Endothelial cell of hepatic sinusoid (primary cell): ENCODE measurements at regions not wholly inside any gene's neighbourhood (a gene's known extent, or its start where the extent isn't known, plus 50 kb on each side); places are given as distances from the start of the nearest gene placed in this dataset.
"Not testable (repeated sequence)": the region's sequence is repeated elsewhere in the genome, so short reads cannot be mapped to it uniquely, and the experiment has no call there.

Experiments used
- in situ Hi-C: cut with HindIII; loops from 2 replicates; pipeline ENCODE4 v1.10.0; 2017; ENCODE audit warnings: low sequenced_read_pairs

DNA sequence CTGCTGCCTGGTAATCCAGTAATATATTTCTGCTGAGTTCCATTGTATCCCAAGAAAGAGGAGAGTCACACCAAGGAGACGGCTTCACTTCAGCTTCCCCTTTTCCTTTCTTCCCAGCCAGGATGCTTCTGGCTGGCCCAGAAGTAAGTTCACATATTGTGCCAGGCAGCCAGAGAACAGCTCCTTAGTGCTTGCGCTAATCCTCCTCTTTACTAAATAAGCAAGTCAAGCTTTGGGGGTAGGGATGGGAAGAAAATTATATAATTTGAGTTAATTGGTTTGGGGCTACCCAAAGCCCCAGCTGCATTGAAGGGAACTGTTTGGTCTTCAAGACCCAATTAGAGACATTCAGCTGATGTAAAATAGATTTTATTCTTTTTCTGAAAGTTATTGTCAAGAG lies 218.8 kb upstream of the HES1 start:
- in situ Hi-C loops = loop anchor here (5.0 to 10.0 kb wide), 4 partner anchors 58 to 112 kb away; no protein-coding TSS in a partner anchor

DNA sequence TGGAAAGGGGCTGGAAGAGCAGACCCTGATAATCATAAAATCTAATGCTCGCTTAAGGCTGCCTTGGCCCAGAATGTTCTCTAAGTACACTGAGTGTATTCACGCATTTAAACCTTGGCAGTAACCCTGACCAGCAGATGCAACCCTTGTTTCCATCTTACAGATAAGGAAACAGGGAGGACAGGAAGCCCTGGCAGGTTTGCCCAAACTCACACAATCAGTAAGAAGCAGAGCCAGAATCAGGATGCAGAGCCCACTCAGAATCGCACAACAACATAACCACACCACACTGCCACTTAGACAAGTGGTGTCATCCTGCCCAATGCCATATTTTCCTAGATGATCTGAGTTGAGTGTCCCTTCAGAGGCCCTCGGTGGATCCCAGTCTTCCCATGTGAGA lies 214.5 kb upstream of the HES1 start:
- in situ Hi-C loops = no loop called here

DNA sequence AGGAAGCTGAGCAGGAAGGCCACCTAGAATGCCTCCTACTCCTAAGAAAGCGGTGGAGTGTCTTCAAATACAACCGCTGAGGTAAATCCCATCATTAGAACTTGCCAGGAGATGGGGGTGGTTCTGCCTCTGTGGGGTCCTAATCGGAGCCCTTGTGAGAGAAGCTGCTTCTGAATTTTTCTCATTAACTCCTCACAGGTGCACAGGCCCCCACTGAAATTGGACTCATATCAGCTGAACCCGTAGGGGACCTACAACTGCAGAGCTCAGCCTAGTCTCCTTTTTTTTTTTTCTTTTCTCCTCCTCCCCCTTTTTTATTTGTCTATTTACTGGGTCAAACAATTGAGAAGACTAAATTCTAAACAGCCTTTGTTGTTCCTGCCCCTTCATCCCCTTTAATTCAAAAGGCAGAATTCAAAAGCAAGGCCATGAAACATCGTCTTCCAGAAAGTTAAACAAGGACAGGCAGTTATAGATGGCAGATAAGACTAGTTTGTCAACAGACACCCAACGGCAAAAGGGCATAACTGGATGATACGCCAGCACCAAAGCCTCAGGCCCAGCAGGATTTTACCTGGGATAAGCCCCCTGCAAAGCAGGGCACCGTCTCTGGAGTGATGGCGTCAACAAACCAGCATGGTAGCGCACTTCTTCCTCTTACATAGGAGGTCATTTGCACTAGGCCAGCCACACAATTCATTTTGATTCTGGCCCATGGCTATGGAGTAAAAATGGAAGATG lies 213.7 kb upstream of the HES1 start:
- in situ Hi-C loops = no loop called here

DNA sequence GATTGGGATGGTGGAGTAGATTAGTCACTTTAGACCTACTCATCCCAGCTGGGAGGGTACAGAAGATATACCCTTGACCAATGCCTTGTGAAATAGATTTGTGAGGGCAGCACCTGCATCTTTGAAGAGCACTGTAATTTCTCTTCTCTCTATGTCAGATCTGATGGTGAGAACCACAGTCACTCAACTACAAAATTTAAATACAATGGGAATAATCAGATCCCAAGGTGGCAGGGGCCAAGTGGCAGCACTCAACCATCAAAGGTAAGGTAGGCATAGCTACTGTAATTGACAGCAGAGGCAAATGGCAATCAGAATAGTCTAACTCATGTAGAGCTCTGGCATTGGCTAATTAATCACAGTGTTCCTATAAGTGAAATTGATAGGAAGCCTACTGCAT lies 212.0 kb upstream of the HES1 start:
- in situ Hi-C loops = not testable (repeated sequence)

DNA sequence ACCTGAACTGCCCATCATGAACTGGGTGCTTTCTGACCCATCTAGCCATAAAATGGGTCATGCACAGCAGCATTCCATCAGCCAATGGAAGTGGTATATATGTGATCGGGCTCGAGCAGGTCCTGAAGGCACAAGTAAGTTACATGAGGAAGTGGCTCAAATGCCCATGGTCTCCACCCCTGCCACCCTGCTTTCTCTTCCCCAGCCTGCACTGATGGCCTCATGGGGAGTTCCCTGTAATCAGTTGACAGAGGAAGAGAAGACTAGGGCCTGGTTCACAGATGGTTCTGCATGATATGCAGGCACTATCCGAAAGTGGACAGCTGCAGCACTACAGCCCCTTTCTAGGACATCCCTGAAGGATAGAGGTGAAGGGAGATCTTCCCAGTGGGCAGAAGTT lies 209.9 kb upstream of the HES1 start:
- in situ Hi-C loops = not testable (repeated sequence)

DNA sequence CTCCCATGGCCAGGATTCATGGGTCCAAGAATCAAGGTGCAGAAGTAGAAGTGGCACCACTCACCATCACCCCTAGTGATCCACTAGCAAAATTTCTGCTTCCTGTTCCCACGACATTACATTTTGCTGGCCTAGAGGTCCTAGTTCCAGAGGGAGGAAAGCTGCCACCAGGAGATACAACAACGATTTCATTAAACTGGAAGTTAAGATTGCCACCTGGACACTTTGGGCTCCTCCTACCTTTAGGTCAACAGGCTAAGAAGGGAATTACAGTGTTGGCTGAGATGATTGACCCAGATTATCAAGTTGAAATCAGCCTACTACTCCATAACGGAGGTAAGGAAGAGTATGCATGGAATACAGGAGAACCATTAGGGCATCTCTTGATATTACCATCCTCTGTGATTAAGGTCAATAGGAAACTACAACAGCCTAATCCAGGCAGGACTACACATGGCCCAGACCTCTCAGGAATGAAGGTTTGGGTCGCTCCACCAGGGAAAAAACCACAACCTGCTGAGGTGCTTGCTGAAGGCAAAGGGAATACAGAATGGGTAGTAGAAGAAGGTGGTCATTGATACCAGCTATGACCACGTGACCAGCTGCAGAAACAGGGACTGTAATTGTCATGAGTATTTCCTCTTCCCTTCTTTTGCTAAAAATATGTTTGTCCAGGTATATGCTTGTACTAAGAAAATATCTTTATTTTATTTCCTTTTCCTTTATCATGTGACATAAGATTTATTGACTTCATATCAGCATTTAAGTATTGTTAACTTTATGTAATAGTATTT lies 208.3 kb upstream of the HES1 start:
- in situ Hi-C loops = not testable (repeated sequence)

DNA sequence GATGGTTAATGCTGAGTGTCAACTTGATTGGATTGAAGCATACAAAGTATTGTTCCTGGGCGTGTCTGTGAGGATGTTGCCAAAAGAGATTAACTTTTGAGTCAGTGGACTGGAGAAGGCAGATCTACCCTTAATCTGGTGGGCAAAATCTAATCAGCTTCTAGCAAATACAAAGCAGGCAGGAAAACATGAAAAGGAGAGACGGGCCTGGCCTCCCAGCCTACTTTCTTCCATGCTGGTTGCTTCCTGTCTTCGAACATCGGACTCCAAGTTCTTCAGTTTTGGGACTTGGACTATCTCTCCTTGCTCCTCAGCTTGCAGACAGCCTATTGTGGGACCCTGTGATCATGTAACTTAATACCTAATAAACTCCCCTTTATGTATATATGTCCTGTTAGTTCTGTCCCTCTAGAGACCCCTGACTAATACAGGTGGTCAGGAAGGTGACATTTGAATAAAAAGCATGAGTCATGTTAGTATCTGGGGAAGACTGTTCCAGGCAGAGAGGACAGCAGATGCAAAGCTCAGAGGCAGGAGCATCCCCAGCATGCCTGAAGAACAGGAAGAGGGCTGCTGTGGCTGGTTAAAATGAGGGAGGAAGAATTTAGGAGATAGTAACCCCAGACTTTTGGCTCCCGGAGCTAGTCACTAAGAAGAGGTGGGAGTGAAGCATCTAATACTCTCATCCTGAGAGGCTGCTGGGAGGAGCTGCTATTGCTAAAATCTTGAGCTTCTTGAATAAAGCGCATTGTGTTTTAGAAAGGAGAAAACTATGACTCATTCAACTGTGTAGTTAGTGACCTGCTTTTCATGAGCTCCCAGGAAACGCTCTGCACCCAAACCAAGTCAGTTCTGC lies 207.4 kb upstream of the HES1 start:
- in situ Hi-C loops = no loop called here

DNA sequence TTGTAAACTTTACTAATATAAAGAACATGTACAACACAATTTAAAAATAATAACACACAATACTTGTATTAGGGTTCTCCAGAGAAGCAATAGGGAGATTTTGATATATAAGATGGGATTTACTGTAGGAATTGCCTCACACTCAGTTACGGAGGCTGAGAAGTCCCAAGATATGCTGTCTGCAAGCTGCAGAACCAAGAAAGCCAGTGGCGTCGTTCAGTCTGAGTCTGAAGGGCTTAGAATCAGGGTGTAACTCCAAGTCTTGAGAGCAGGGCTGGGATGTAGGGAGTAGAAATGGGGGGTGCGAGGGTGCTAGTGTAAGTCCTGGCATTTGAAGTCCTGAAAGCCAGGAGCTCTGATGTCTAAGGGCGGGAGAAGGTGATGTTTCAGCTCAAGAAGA lies 206.6 kb upstream of the HES1 start:
- in situ Hi-C loops = no loop called here

DNA sequence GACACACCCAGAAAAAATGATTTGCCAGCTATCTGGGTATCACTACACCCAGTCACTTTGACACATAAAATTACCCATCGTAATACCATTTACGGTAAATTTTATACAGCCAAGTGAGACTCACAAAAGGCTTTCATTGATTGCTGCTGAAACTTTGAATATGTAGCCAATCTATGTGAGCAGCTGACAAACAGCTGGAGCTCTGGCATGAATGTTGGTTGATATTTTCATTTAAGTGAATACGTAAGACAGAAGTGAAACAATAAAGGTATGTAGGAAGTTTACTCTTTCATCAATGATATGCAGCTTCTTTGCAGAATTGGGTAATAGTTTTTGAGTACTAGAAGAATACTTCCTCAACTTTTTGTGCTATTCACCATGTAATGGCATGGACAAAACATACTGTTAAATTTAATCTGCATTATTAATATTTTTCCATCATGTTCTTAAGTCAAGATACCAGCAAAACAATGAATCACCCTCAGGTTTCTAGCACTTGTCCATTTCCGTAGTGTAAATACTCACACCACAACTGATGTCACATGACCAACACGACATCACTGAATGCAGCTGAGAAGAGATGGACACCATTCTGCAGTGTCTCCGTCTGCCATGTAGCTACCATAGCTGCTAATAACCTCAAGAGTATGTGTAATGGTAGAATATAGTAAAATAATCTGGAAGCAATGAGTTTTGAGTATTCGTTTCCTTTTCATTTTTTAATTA lies 205.9 kb upstream of the HES1 start:
- in situ Hi-C loops = loop anchor here (5.0 kb wide), 1 partner anchor 68 kb away; no protein-coding TSS in a partner anchor

DNA sequence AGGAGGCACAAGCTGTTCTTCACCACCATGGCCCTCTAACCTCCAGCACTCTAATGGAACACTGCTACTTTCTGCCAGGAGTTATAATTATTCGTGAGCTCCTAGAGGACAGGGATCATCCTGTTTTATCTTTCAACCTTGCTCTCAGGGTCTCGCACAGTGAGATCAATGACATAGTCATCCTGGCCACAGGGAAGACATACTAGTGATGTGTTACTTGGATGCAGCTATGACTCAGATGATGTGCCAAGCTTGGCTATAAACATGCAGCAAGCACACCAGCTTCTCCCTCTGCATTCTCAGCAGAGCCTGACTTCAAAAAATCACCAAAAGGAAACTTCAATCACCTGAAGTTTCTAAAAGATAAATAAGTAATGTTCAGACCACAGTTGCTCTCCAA lies 203.8 kb upstream of the HES1 start:
- in situ Hi-C loops = loop anchor here (5.0 kb wide), 1 partner anchor 70 kb away; no protein-coding TSS in a partner anchor

DNA sequence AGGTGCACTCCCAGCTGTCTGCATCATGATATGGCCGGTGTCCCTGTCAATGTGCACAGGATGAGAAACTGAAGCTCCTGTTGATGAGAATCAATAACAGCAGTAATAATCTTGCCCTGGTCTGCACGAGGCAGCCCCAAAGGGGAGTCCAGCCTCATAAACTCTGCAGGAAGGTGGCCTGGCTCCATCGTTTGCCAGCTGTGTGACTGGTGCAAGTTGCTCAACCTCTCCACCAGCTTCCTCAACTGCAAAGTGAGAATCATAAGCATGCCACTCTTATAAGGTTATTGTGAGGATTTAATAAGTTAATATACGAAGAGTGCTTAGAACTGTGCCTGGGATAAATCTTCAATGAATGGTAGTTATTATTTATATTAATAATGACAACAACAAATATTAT lies 203.4 kb upstream of the HES1 start:
- in situ Hi-C loops = loop anchor here (5.0 kb wide), 1 partner anchor 70 kb away; no protein-coding TSS in a partner anchor

DNA sequence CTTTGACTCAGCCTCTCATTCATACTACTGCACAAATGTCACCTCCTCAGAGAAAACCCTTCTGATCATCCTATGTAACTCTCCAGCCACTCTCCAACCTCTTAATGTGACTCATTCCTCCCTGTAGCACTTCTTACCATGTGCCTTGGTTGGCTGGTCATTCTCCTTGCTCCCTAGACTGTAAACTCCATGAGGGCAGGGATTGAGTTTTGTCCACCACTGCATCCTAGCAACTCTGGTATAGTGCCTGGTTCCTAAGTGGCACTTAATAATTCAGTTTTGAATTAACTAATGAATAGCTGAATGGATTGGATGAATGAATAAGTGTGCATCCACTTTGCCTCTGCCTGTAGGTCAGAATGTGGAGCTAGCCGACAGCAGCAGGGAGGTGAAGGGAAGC lies 202.5 kb upstream of the HES1 start:
- in situ Hi-C loops = loop anchor here (5.0 kb wide), 1 partner anchor 71 kb away; no protein-coding TSS in a partner anchor

DNA sequence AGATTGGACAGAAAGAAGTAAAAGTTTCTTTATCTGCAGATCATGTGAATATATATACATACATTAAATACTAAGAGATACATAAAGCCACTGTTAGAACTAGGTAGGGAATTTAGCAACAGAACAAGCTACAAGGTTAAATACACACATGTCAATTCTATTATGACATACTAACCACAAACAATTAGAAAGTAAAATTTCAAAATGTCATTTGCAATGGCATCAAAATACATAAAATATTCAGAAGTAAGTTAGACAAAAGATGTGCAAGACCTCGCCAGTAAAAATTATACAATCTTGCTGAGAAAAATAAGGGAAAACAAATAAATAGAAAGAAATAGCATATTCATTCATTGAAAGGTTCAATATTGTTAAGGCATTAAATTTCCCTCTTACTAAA lies 200.0 kb upstream of the HES1 start:
- in situ Hi-C loops = no loop called here

DNA sequence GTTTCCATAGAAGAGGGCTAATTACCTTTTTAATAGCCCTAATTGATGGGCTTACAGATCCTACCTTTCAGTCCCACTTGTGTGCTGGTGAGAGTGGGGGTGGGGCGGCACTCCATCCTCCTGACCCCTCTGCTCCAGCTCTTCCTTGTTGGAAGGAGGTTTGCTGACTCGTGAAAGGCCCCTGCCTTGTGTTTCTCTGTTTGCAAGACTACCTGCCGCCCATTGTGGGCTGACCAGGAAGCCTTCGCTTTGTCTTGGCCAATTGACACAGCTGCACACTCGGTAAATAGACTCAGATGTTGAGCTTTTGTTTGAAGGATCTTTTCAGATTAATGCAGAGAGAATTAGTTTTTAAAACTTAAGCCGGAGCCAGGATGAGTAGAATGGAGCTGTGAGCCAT lies 197.3 kb upstream of the HES1 start:
- in situ Hi-C loops = no loop called here

DNA sequence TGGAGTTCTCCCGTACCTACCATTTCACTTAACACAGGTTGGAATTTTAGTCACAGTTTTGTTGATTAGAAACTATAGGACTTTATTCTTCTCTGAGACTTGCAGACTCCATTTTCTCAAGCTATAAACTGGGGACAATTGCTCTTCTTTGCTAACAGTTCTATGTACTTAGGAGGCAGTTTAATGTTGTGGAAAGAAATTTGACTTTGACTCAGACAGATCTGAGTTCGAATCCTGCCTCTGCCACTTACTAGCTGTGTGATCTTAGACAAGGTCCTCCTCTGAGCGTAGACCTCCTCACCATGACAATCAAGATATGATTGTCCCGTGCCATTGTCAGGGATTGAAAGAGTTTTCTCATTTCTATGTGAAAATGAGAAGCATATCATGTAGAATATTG lies 196.4 kb upstream of the HES1 start:
- in situ Hi-C loops = no loop called here

DNA sequence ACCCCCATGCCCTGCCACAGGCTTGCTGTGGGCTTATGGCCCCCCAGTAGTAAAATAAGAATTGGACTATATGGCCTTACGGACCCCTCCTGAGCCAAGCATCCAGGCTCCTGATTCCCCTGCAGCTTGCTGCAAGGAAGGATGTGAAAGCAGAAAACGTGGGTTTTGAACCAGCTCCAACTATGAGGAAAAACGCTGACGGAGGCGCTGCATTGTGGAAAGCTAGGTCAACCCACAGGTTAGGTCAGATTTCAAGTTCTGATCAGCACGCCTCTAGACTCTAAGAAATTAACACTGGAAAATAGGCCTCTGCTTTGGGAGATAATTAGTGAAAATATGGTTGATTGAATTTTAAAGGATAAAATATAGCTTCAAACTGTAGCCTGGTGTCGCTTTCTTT lies 195.4 kb upstream of the HES1 start:
- in situ Hi-C loops = no loop called here

DNA sequence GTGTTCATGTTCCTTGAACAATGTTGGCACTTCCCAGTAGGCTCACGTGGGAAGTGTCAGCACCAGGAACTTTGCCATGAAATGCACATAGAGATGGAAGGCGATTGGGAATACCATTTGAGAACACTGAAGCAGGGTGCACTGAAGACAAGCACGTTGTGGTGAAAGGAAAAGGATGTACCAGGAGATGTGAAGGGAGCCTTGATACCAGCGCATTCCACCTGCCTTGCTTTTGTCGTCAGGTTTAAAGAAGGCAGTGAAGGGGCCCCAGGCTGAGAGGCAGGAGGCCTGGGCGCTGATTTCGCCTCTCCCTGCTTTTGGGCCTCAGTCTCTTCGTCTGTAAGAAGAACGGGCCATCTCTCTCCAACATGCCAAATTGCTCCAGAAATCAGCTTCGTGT lies 194.5 kb upstream of the HES1 start:
- in situ Hi-C loops = no loop called here

DNA sequence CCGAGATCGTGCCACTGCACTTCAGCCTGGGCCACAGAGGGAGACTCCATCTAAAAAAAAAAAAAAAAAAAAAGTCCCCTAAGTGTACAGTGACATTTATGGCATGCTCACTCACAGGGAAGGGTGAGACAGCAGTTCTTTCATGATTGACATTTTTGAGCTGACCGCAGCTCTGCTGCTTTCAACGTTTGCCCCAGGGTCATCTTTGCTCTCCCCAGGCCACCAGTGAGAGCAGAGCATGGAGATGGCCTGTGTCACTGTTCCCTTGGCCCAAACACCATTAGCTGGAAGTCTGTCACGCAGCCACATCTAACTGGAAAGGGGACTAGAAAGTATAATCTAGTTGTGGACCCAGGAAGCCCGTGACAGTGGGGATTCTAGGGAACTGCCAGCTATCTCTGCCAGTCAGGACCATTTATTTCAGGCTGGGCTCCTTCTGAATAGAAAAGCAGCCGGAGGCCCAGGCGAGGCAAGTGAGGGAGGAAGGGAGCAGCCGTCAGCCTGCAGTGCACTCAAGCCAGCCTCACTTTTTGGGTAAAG lies 193.4 kb upstream of the HES1 start:
- in situ Hi-C loops = no loop called here

DNA sequence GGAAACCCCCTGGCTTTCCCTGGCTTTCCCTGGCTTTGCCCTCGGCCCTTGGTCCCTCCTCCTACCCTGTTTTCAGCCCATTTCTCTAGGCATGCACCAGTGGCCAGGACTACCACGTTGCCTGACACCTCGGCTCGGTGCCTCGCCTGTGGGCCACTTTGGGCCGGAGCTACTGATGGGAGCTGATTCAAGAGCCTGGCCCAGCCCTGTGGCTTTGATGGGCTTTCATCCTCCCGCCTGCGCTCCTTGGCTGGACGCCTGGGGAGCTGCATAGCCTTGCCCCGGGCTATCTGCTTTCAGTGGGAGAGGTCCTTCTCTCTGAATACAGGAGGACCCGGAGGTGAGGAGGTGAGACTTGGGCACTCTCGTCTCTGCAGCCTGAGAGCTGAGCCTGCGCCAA lies 192.7 kb upstream of the HES1 start:
- in situ Hi-C loops = no loop called here

DNA sequence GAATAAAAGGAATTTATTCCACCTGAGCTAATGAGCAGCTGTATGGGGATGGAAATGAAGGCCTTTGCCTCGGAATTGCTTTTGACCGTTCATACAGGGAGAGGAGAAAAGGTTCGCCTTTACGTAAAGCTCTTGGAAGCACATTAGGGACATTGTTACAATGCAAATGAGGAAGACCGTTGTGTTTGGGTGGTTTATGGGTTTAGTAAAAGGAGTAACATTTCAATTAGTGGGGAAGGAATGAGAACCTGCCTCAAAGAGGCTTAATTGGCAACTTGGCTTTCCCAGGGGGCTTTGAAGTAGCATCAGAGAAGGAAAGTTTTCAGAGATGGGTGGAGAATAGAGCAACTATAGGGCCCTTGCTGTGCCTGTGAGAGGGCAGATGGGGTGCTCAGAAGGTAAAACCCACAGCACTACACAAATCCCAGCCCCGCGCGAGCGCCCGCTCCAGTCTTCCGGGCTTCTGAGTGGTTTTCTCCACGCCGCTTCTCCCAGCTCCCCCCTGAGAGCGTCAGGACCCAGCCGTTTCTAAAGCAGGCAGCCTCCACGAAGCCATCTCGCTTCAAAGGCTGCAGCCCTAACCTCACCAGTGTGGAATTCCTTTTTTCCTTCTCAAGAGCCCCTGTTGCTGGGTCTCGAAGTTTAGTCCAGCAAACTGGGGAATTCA lies 192.0 kb upstream of the HES1 start:
- in situ Hi-C loops = no loop called here
